Common myeloid progenitor, CD34-positive (primary cell): ENCODE measurements at regions not wholly inside any gene's neighbourhood (a gene's known extent, or its start where the extent isn't known, plus 50 kb on each side); places are given as distances from the start of the nearest gene placed in this dataset.

ENCODE experiments used
- CTCF ChIA-PET: fragments of 350-600 bp; sonication (Branson Sonifier 250); formaldehyde crosslinking; loops from one replicate; lab custom pipeline; 2021; ENCODE audit warnings: antibody characterized with exemption; lab: Charles Lee
- POLR2A ChIA-PET: fragments of 350-600 bp; sonication (Branson Sonifier 250); formaldehyde crosslinking; loops from one replicate; lab custom pipeline; 2021; ENCODE audit warnings: antibody characterized with exemption; lab: Charles Lee
- DNase-seq, 3 donors: peaks; one replicate each; pipeline versions ENCODE4 v3.0.0 to v3.0.0-alpha.2; 2013
- H3K27ac ChIP-seq, 2 experiments: 1 replicate in 1 of 2; 2 replicates in 1 of 2; pipeline ENCODE4 v1.7.0; 2013; ENCODE audit warnings: inconsistent platforms in 2 of 2, low read length in 2 of 2, mild to moderate bottlenecking in 2 of 2, low read depth in 1 of 2, moderate library complexity in 1 of 2; ENCODE audit not compliant: severe bottlenecking in 2 of 2, insufficient read depth in 1 of 2, poor library complexity in 1 of 2
- H3K27me3 ChIP-seq, 5 experiments: replicated peaks in 2 of 5; 1 replicate in 3 of 5; 2 replicates in 2 of 5; pipeline versions ENCODE4 v1.6.1 to v1.7.0; 2013; ENCODE audit warnings: low read length in 4 of 5, mild to moderate bottlenecking in 2 of 5, moderate library complexity in 2 of 5, inconsistent platforms in 1 of 5; ENCODE audit not compliant: insufficient read depth in 5 of 5, control insufficient read depth in 4 of 5
- H3K36me3 ChIP-seq, 4 experiments: 1 replicate in 2 of 4; 2 replicates in 2 of 4; pipeline versions ENCODE4 v1.6.1 to v1.7.0; 2013; ENCODE audit warnings: low read length in 3 of 4, control low read depth in 1 of 4, mild to moderate bottlenecking in 1 of 4; ENCODE audit not compliant: control insufficient read depth in 4 of 4, insufficient read depth in 4 of 4
- H3K4me1 ChIP-seq, 4 experiments: 1 replicate in 3 of 4; 2 replicates in 1 of 4; pipeline versions ENCODE4 v1.6.1 to v1.7.1; 2013; ENCODE audit warnings: low read length in 3 of 4, mild to moderate bottlenecking in 3 of 4, control low read depth in 1 of 4, inconsistent platforms in 1 of 4, moderate library complexity in 1 of 4; ENCODE audit not compliant: control insufficient read depth in 4 of 4, insufficient read depth in 4 of 4; ENCODE audit errors: control extremely low read depth in 1 of 4
- H3K4me3 ChIP-seq, 7 experiments: 1 replicate in 4 of 7; 2 replicates in 3 of 7; pipeline versions ENCODE4 v1.5.1 to v1.7.0; 2013; ENCODE audit warnings: mild to moderate bottlenecking in 7 of 7, low read length in 6 of 7, moderate library complexity in 6 of 7, inconsistent platforms in 2 of 7, low read depth in 2 of 7, control low read depth in 1 of 7; ENCODE audit not compliant: insufficient read depth in 4 of 7, control insufficient read depth in 1 of 7; ENCODE audit errors: extremely low read depth in 1 of 7
- H3K9me3 ChIP-seq, 5 experiments: 1 replicate in 4 of 5; 2 replicates in 1 of 5; pipeline versions ENCODE4 v1.6.1 to v1.7.1; 2013; ENCODE audit warnings: low read length in 4 of 5, mild to moderate bottlenecking in 2 of 5, inconsistent platforms in 1 of 5, low read depth in 1 of 5, moderate library complexity in 1 of 5; ENCODE audit not compliant: control insufficient read depth in 4 of 5, insufficient read depth in 2 of 5; ENCODE audit errors: control extremely low read depth in 1 of 5
- WGBS: methylation state at CpG from one replicate; pipeline ENCODE4 v1.1.5; 2013; ENCODE audit not compliant: insufficient coverage; 5-methylcytosine and 5-hydroxymethylcytosine counted together

DNA sequence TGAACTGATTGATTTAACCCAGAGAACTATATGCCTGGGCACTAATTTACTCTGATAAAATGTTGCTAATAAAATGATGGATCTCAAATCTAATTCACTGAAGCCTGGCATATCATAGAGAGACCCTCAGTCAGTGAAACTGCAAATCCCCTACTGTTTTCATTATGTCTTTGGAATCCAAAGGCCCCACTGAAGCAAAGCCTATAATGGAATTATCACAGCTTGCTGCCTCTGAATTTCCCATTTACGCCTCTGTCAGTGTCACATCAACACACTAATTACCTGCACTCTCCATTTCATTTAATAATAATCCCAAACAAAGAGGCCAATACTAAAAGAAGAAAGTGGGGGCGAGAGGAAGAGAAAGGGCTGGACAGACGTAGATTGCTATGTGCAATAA, 470.9 kb downstream of the MBD2 start:
- DNase-seq = no peak
- no peaks in the 10 kb centered on the region for H3K9me3 ChIP-seq
- H3K36me3 ChIP-seq = no peaks in the 10 kb centered on the region
- no CpG with 5 or more reads among the region's 3 CpGs for WGBS
- CTCF ChIA-PET = no interaction called here
- POLR2A ChIA-PET = no interaction called here
- no peaks in the 10 kb centered on the region for H3K27me3 ChIP-seq
- no peak overlapping the region for H3K27ac ChIP-seq
- H3K4me3 ChIP-seq = no peak overlapping the region
- H3K4me1 ChIP-seq = no peaks in the 10 kb centered on the region

DNA sequence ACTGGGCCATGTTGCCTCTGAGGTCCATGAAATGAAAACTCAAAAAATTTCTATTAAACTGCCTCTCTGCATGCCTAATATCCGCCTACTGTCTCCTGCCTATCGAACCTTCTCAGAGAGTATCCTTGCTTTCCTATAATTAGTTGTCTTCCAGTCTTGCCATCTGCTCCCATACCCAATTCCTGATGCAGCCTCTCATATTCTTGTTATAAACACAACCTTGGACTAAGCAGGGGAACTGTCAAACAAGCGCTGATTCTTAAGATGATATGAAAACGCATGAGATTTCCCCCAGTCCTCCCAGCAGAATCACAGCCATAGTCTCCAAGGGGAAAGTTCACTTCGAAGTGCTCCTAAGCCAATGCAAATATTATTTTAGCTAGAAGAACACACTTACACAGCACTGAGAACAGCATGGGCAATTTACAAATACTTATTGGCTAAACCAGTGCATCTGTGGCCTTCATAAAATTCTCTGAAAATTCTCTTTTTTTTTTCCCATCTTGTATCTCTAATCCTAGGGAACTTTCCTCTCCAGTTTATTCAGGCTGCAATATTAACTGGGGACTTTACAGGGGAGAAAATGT, 471.6 kb downstream of the MBD2 start:
- WGBS = 80% methylated on average over 4 of the region's 5 CpGs
- no peaks in the 10 kb centered on the region for H3K36me3 ChIP-seq
- H3K27me3 ChIP-seq = no peaks in the 10 kb centered on the region
- no peaks in the 10 kb centered on the region for H3K9me3 ChIP-seq
- no peak overlapping the region for H3K27ac ChIP-seq
- H3K4me3 ChIP-seq = no peak overlapping the region
- DNase-seq = no peak
- no peaks in the 10 kb centered on the region for H3K4me1 ChIP-seq
- ChIA-PET CTCF (no interaction called here), POLR2A (no interaction called here)

- no peak overlapping the region for H3K27ac ChIP-seq
- ChIA-PET POLR2A (no interaction called here), CTCF (no interaction called here)
- no peaks in the 10 kb centered on the region for H3K36me3 ChIP-seq
- H3K27me3 ChIP-seq = no peaks in the 10 kb centered on the region
- DNase-seq = no peak
- H3K4me1 ChIP-seq = no peaks in the 10 kb centered on the region
- 100% methylated on average over 3 of the region's 5 CpGs for WGBS
- H3K9me3 ChIP-seq = peaks cover 0 to 2% (median 0%) of the 10 kb centered on the region in 5 experiments
- H3K4me3 ChIP-seq = no peak overlapping the region
These were observed 474.7 kb downstream of the MBD2 start for GRCh38 chr18:53749766-53750165.

GRCh38 chr18:53747663-53748160, 476.8 kb downstream of the MBD2 start:
- CTCF ChIA-PET = no interaction called here

DNA sequence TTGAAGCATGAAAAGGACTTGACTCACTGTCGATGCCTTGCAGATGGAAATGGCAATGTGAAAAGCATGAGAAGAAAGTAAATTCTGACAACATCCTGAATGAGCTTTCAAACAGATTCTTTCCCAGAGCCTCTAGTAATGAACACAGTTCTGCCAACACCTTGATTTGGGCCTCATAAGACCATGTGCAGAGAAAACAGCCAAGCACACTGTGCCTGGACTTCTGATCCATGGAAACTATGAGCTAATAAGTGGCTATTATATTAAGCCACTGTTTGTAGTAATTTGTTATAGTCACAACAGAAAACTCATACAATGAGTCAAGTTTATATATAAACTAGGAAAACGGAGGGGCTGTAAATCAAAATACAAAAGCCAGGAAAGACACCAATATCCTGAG, 477.3 kb downstream of the MBD2 start:
- ChIA-PET POLR2A (no interaction called here), CTCF (no interaction called here)
- 100% methylated on average over 1 of the region's 2 CpGs for WGBS
- no peak overlapping the region for H3K27ac ChIP-seq
- H3K27me3 ChIP-seq = no peaks in the 10 kb centered on the region
- no peak overlapping the region for H3K4me3 ChIP-seq
- no peaks in the 10 kb centered on the region for H3K4me1 ChIP-seq
- peaks cover 0 to 2% (median 0%) of the 10 kb centered on the region in 5 experiments for H3K9me3 ChIP-seq
- H3K36me3 ChIP-seq = no peaks in the 10 kb centered on the region
- DNase-seq = no peak

More at GRCh38 chr18:53747663-53748160, 476.8 kb downstream of the MBD2 start:
- POLR2A ChIA-PET = no interaction called here
- H3K4me3 ChIP-seq = no peak overlapping the region
- peaks cover 0 to 2% (median 0%) of the 10 kb centered on the region in 5 experiments for H3K9me3 ChIP-seq
- no peaks in the 10 kb centered on the region for H3K36me3 ChIP-seq
- no peak for DNase-seq
- no peaks in the 10 kb centered on the region for H3K4me1 ChIP-seq
- H3K27ac ChIP-seq = no peak overlapping the region
- H3K27me3 ChIP-seq = no peaks in the 10 kb centered on the region

- H3K4me1 ChIP-seq = no peaks in the 10 kb centered on the region
- no peak overlapping the region for H3K27ac ChIP-seq
- 70% methylated on average over 1 of the region's 1 CpG for WGBS
- H3K36me3 ChIP-seq = no peaks in the 10 kb centered on the region
- peaks cover 0 to 2% (median 0%) of the 10 kb centered on the region in 5 experiments for H3K9me3 ChIP-seq
- no peaks in the 10 kb centered on the region for H3K27me3 ChIP-seq
- POLR2A ChIA-PET = no interaction called here
- no peak for DNase-seq
- no peak overlapping the region for H3K4me3 ChIP-seq
- CTCF ChIA-PET = no interaction called here
These were observed 478.5 kb downstream of the MBD2 start for GRCh38 chr18:53745986-53746385.

- ChIA-PET CTCF (no interaction called here), POLR2A (no interaction called here)
- no peaks in the 10 kb centered on the region for H3K36me3 ChIP-seq
- H3K27ac ChIP-seq = no peak overlapping the region
- H3K4me1 ChIP-seq = no peaks in the 10 kb centered on the region
- 95% methylated on average over 3 of the region's 5 CpGs for WGBS
- peaks cover 0 to 2% (median 0%) of the 10 kb centered on the region in 5 experiments for H3K9me3 ChIP-seq
- DNase-seq = no peak
- no peak overlapping the region for H3K4me3 ChIP-seq
- H3K27me3 ChIP-seq = no peaks in the 10 kb centered on the region
These were observed 479.1 kb downstream of the MBD2 start for GRCh38 chr18:53745224-53745967.
